Smooth muscle cell (in vitro differentiated cells): ENCODE measurements at regions not wholly inside any gene's neighbourhood (a gene's known extent, or its start where the extent isn't known, plus 50 kb on each side); places are given as distances from the start of the nearest gene placed in this dataset.

ENCODE experiments used
- DNase-seq: peaks from one replicate; lab custom pipeline; 2025; ENCODE audit not compliant: unreplicated experiment; lab: John Stamatoyannopoulos, UW
- H2AFZ ChIP-seq: fragments of 200-600 bp; sonication (generic); 2 replicates; pipeline ENCODE4 v1.6.0; 2016; ENCODE audit warnings: antibody characterized with exemption, low read depth, mild to moderate bottlenecking
- H3F3A ChIP-seq: fragments of 200-600 bp; sonication (generic); 2 replicates; pipeline ENCODE4 v1.6.0; 2017; ENCODE audit warnings: antibody characterized with exemption, low read depth
- H3K27ac ChIP-seq: fragments of 200-600 bp; sonication (generic); 2 replicates; pipeline ENCODE4 v1.5.1; 2016; ENCODE audit warnings: low read depth, mild to moderate bottlenecking
- H3K27me3 ChIP-seq: fragments of 200-600 bp; sonication (generic); 2 replicates; pipeline ENCODE4 v1.6.1; 2016; ENCODE audit warnings: low read depth, mild to moderate bottlenecking
- H3K36me3 ChIP-seq: fragments of 200-600 bp; sonication (generic); 2 replicates; pipeline ENCODE4 v1.5.1; 2016; ENCODE audit warnings: low read depth
- H3K4me1 ChIP-seq: fragments of 200-600 bp; sonication (generic); 2 replicates; pipeline ENCODE4 v1.5.1; 2016; ENCODE audit warnings: low read depth
- H3K4me2 ChIP-seq: fragments of 200-600 bp; sonication (generic); 2 replicates; pipeline ENCODE4 v1.6.0; 2016; ENCODE audit warnings: mild to moderate bottlenecking
- H3K4me3 ChIP-seq: fragments of 200-600 bp; sonication (generic); 2 replicates; pipeline ENCODE4 v1.5.1; 2016; ENCODE audit warnings: mild to moderate bottlenecking
- H3K79me2 ChIP-seq: fragments of 200-600 bp; sonication (generic); 2 replicates; pipeline ENCODE4 v1.6.0; 2016; ENCODE audit warnings: low read depth, mild to moderate bottlenecking
- H3K9ac ChIP-seq: fragments of 200-600 bp; sonication (generic); 2 replicates; pipeline ENCODE4 v1.6.0; 2016; ENCODE audit warnings: low read depth
- H3K9me3 ChIP-seq: fragments of 200-600 bp; sonication (generic); replicated peaks from 2 replicates; pipeline ENCODE4 v1.5.1; 2016; ENCODE audit warnings: low read depth
- H4K20me1 ChIP-seq: fragments of 200-600 bp; sonication (generic); 2 replicates; pipeline ENCODE4 v1.6.0; 2016; ENCODE audit warnings: low read depth
- WGBS: methylation state at CpG from one replicate; pipeline ENCODE4 v1.1.7; 2016; ENCODE audit warnings: low lambda C conversion rate; 5-methylcytosine and 5-hydroxymethylcytosine counted together
- TF ChIP-seq, protein P1 (sequence below): fragments of 200-600 bp; sonication (generic); IDR thresholded peaks from 2 replicates; pipeline ENCODE4 v1.5.1; 2017; ENCODE audit warnings: borderline replicate concordance, mild to moderate bottlenecking, antibody characterized with exemption; ENCODE audit not compliant: insufficient read depth, poor library complexity, severe bottlenecking

DNA sequence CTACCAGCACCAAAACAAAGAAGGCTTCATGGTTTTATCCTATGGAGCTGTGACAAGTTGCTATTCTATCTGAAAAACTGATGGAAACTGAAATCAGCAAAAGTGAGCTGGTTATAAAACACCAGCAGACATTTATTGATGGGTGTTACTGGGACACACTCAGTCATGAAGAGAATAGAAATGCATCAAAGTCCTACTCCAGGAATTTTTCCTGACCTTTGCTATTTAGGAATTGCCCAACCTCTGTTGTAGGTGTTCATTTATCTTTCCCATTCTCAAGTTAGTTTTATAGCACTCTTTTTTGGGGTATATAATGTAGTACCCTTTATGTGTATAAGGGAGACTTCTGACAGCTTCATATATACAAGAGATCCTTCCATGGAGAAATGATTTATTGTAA is 533.2 kb downstream of the REEP3 start:
- Histone ChIP-seq H3K79me2 (no peaks in the 10 kb centered on the region), H4K20me1 (no peaks in the 10 kb centered on the region), H3F3A (no peaks in the 10 kb centered on the region), H3K4me1 (no peaks in the 10 kb centered on the region), H3K9me3 (no peaks in the 10 kb centered on the region), H3K4me3 (no peak overlapping the region), H3K27me3 (no peaks in the 10 kb centered on the region), H2AFZ (no peak overlapping the region), H3K27ac (no peak overlapping the region), H3K36me3 (no peaks in the 10 kb centered on the region), H3K9ac (no peak overlapping the region), H3K4me2 (no peak overlapping the region)
- no peak for DNase-seq
- TF ChIP-seq, protein P1, sequence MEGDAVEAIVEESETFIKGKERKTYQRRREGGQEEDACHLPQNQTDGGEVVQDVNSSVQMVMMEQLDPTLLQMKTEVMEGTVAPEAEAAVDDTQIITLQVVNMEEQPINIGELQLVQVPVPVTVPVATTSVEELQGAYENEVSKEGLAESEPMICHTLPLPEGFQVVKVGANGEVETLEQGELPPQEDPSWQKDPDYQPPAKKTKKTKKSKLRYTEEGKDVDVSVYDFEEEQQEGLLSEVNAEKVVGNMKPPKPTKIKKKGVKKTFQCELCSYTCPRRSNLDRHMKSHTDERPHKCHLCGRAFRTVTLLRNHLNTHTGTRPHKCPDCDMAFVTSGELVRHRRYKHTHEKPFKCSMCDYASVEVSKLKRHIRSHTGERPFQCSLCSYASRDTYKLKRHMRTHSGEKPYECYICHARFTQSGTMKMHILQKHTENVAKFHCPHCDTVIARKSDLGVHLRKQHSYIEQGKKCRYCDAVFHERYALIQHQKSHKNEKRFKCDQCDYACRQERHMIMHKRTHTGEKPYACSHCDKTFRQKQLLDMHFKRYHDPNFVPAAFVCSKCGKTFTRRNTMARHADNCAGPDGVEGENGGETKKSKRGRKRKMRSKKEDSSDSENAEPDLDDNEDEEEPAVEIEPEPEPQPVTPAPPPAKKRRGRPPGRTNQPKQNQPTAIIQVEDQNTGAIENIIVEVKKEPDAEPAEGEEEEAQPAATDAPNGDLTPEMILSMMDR = no peak

GRCh38 chr10:64059884-64060283 is 538.7 kb downstream of the REEP3 start:
- Histone ChIP-seq H3K4me2 (no peak overlapping the region), H3K79me2 (no peaks in the 10 kb centered on the region), H3K9me3 (no peaks in the 10 kb centered on the region), H3K4me3 (no peak overlapping the region), H3K9ac (no peak overlapping the region), H3K27me3 (no peaks in the 10 kb centered on the region), H3K27ac (no peak overlapping the region), H2AFZ (no peak overlapping the region), H3K36me3 (no peaks in the 10 kb centered on the region), H3F3A (no peaks in the 10 kb centered on the region), H4K20me1 (no peaks in the 10 kb centered on the region), H3K4me1 (no peaks in the 10 kb centered on the region)
- TF ChIP-seq, protein P1 = no peak
- DNase-seq = no peak
- 75% methylated on average over 1 of the region's 1 CpG for WGBS

- Histone ChIP-seq H3K4me2 (no peak overlapping the region), H2AFZ (no peak overlapping the region), H3K79me2 (no peaks in the 10 kb centered on the region), H3K27ac (no peak overlapping the region), H3K4me3 (no peak overlapping the region), H3K27me3 (no peaks in the 10 kb centered on the region), H3F3A (no peaks in the 10 kb centered on the region), H4K20me1 (no peaks in the 10 kb centered on the region), H3K9me3 (no peaks in the 10 kb centered on the region), H3K4me1 (no peaks in the 10 kb centered on the region), H3K9ac (no peak overlapping the region), H3K36me3 (no peaks in the 10 kb centered on the region)
- DNase-seq = no peak
- WGBS = 93% methylated on average over 7 of the region's 7 CpGs
- TF ChIP-seq, protein P1 = no peak
Observed at GRCh38 chr10:64060389-64060788, 539.2 kb downstream of the REEP3 start.

- no peaks in the 10 kb centered on the region for H4K20me1 ChIP-seq
- H3K4me1 ChIP-seq = no peaks in the 10 kb centered on the region
- no peak overlapping the region for H3K27ac ChIP-seq
- no peaks in the 10 kb centered on the region for H3K36me3 ChIP-seq
- TF ChIP-seq, protein P1 = no peak
- H3F3A ChIP-seq = no peaks in the 10 kb centered on the region
- no peak overlapping the region for H2AFZ ChIP-seq
- H3K79me2 ChIP-seq = no peaks in the 10 kb centered on the region
- DNase-seq = no peak
- H3K9me3 ChIP-seq = no peaks in the 10 kb centered on the region
- no peak overlapping the region for H3K4me2 ChIP-seq
- H3K4me3 ChIP-seq = no peak overlapping the region
- no peak overlapping the region for H3K9ac ChIP-seq
- 68% methylated on average over 4 of the region's 4 CpGs for WGBS
- no peaks in the 10 kb centered on the region for H3K27me3 ChIP-seq
Observed at GRCh38 chr10:64062793-64063192, 541.6 kb downstream of the REEP3 start.
